ENCODE measurements at regions not wholly inside any gene's neighbourhood (a gene's known extent, or its start where the extent isn't known, plus 50 kb on each side); places are given as distances from the start of the nearest gene placed in this dataset.
"Not testable (repeated sequence)": the region's sequence is repeated elsewhere in the genome, so short reads cannot be mapped to it uniquely, and the experiment has no call there.

DNA sequence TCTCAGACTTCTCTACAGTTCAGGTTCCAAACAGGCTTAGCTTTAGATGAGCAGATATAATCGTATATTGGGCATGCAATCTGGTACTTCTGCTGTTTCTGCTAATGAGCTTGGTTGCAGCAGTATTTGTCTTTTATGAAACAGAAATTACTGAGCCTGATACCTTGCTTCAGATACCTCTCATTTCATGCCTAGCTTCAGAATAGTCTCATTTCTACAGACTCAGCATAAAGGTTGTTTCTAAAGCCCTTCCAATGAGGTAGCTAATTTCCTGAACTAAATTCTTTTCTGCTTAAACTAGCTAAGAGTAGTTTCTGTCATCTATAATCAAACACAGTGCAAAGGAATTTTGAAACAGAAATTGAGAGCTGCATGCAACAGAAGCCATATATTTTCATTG, 275.0 kb upstream of the KITLG start:
- DNase-seq (ENCODE audit: low spot score), result no peak
- H3K27me3 Mint-ChIP-seq (ENCODE audit: insufficient read depth, low read depth), result no peaks in the 10 kb centered on the region
- no peak overlapping the region for H2AFZ ChIP-seq (replicated peaks)
- H3K9me3 Mint-ChIP-seq, result peaks cover 3% of the 10 kb centered on the region
- no peaks in the 10 kb centered on the region for H3K79me2 ChIP-seq (ENCODE audit: low read depth)
- H3K27ac Mint-ChIP-seq, result no peak overlapping the region
- H3K4me3 Mint-ChIP-seq, result no peak overlapping the region
- no peaks in the 10 kb centered on the region for H3K4me1 Mint-ChIP-seq
- TF ChIP-seq, protein P1, sequence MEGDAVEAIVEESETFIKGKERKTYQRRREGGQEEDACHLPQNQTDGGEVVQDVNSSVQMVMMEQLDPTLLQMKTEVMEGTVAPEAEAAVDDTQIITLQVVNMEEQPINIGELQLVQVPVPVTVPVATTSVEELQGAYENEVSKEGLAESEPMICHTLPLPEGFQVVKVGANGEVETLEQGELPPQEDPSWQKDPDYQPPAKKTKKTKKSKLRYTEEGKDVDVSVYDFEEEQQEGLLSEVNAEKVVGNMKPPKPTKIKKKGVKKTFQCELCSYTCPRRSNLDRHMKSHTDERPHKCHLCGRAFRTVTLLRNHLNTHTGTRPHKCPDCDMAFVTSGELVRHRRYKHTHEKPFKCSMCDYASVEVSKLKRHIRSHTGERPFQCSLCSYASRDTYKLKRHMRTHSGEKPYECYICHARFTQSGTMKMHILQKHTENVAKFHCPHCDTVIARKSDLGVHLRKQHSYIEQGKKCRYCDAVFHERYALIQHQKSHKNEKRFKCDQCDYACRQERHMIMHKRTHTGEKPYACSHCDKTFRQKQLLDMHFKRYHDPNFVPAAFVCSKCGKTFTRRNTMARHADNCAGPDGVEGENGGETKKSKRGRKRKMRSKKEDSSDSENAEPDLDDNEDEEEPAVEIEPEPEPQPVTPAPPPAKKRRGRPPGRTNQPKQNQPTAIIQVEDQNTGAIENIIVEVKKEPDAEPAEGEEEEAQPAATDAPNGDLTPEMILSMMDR (IDR thresholded peaks at IDR 0.05), result no peak
- TF ChIP-seq EZH2 (IDR thresholded peaks at IDR 0.05) (no peak), EZH2phosphoT487 (IDR thresholded peaks at IDR 0.05) (no peak)
- H3K9me3 ChIP-seq (ENCODE audit: low read depth), result no peaks in the 10 kb centered on the region
- no peaks in the 10 kb centered on the region for H3F3A ChIP-seq (ENCODE audit: low read depth)
- H3K36me3 Mint-ChIP-seq, result no peaks in the 10 kb centered on the region
- H3K27me3 ChIP-seq, result no peaks in the 10 kb centered on the region
- H3K27ac ChIP-seq, result no peak overlapping the region
- no peak overlapping the region for H3K4me2 ChIP-seq
- no peak overlapping the region for H3K4me3 ChIP-seq
- no peaks in the 10 kb centered on the region for H4K20me1 ChIP-seq (ENCODE audit: low read depth)
- H3K4me1 ChIP-seq, result no peaks in the 10 kb centered on the region
- no peak overlapping the region for H3K9ac ChIP-seq
- H3K36me3 ChIP-seq, result no peaks in the 10 kb centered on the region

DNA sequence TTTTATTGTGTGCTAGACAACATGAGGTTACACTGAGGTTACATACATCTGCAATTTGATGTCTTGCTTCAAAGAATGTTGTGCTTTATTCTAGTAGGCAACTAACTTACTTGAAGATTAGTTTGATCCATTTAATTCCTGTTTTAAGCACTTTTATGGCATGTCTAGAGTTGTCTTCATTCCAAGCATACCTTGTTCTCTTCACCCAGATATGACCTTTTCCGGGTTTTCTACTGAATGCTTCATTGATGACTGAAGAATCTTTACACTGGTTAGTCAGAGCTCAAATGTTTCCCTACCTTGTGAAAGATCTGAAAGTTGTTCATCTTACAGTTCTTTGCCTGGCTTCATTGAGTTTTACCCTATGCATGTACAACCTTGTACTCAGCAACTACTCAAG, 274.0 kb upstream of the KITLG start:
- DNase-seq (ENCODE audit: low spot score), result no peak
- H3K4me2 ChIP-seq, result no peak overlapping the region
- H3F3A ChIP-seq (ENCODE audit: low read depth), result no peaks in the 10 kb centered on the region
- TF ChIP-seq EZH2phosphoT487 (IDR thresholded peaks at IDR 0.05), result no peak
- TF ChIP-seq, protein P1 (IDR thresholded peaks at IDR 0.05), result no peak
- TF ChIP-seq EZH2 (IDR thresholded peaks at IDR 0.05), result no peak
- no peak overlapping the region for H3K9ac ChIP-seq
- no peaks in the 10 kb centered on the region for H3K27me3 ChIP-seq
- H3K4me3 ChIP-seq, result no peak overlapping the region
- peaks cover 9% of the 10 kb centered on the region for H3K9me3 Mint-ChIP-seq
- no peak overlapping the region for H2AFZ ChIP-seq (replicated peaks)
- H3K9me3 ChIP-seq (ENCODE audit: low read depth), result no peaks in the 10 kb centered on the region
- no peaks in the 10 kb centered on the region for H3K4me1 Mint-ChIP-seq
- H4K20me1 ChIP-seq (ENCODE audit: low read depth), result no peaks in the 10 kb centered on the region
- H3K36me3 Mint-ChIP-seq, result no peaks in the 10 kb centered on the region
- no peak overlapping the region for H3K27ac Mint-ChIP-seq
- H3K27me3 Mint-ChIP-seq (ENCODE audit: insufficient read depth, low read depth), result no peaks in the 10 kb centered on the region
- no peak overlapping the region for H3K27ac ChIP-seq
- H3K4me3 Mint-ChIP-seq, result no peak overlapping the region
- no peaks in the 10 kb centered on the region for H3K4me1 ChIP-seq
- H3K36me3 ChIP-seq, result no peaks in the 10 kb centered on the region
- no peaks in the 10 kb centered on the region for H3K79me2 ChIP-seq (ENCODE audit: low read depth)

DNA sequence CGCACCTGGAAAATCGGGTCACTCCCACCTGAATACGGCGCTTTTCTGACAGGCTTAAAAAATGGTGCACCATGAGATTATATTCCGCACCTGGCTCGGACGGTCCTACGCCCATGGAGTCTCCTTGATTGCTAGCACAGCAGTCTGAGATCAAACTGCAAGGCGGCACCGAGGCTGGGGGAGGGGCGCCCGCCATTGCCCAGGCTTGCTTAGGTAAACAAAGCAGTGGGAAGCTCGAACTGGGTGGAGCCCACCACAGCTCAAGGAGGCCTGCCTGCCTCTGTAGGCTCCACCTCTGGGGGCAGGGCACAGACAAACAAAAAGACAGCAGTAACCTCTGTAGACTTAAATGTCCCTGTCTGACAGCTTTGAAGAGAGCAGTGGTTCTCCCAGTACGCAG, 267.0 kb upstream of the KITLG start:
- not testable (repeated sequence) for H3K4me3 ChIP-seq; H3K4me3 Mint-ChIP-seq; H3K27ac Mint-ChIP-seq; H3K36me3 Mint-ChIP-seq; H3K36me3 ChIP-seq; H3K9me3 ChIP-seq (ENCODE audit: low read depth); H3K4me2 ChIP-seq; H3K27ac ChIP-seq; H3K4me1 ChIP-seq; H3F3A ChIP-seq (ENCODE audit: low read depth); H3K4me1 Mint-ChIP-seq; H4K20me1 ChIP-seq (ENCODE audit: low read depth); H3K79me2 ChIP-seq (ENCODE audit: low read depth); H2AFZ ChIP-seq (replicated peaks); H3K9ac ChIP-seq; H3K27me3 Mint-ChIP-seq (ENCODE audit: insufficient read depth, low read depth); DNase-seq (ENCODE audit: low spot score); H3K27me3 ChIP-seq
- peaks cover 12% of the 10 kb centered on the region for H3K9me3 Mint-ChIP-seq

DNA sequence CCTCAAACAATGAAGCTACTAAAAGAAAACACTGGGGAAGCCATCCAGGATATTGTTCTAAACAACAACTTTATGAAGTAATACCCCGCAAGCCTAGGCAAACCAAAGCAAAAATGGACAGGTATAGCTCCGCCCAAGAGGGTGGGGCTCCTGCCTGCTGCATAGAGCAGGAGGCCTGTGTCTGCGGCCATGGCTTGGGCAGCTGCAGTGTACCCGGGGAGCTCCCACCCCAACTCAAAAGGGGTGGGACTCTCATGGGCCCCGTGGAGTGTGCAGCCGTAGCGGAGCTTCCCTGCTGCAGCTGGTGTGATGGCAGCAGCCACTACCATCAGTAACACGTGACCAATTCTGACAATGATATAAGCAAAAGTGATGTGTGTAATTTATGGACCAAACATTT, 264.2 kb upstream of the KITLG start:
- H4K20me1 ChIP-seq (ENCODE audit: low read depth), result no peaks in the 10 kb centered on the region
- no peak overlapping the region for H3K4me3 Mint-ChIP-seq

More for the DNA sequence above, 264.2 kb upstream of the KITLG start:
- Mint-ChIP-seq H3K9me3 (peaks cover 10% of the 10 kb centered on the region), H3K36me3 (no peaks in the 10 kb centered on the region), H3K27ac (no peak overlapping the region), H3K4me1 (no peaks in the 10 kb centered on the region), H3K27me3 (ENCODE audit: insufficient read depth, low read depth) (peaks cover 3% of the 10 kb centered on the region)
- Histone ChIP-seq H2AFZ (replicated peaks) (peak overlapping the region; percentile 45), H3K4me3 (no peak overlapping the region), H3K36me3 (no peaks in the 10 kb centered on the region), H3K9ac (no peak overlapping the region), H3K27me3 (no peaks in the 10 kb centered on the region), H3K4me1 (no peaks in the 10 kb centered on the region), H3K27ac (no peak overlapping the region), H3K9me3 (ENCODE audit: low read depth) (no peaks in the 10 kb centered on the region), H3K79me2 (ENCODE audit: low read depth) (no peaks in the 10 kb centered on the region), H3K4me2 (no peak overlapping the region), H3F3A (ENCODE audit: low read depth) (no peaks in the 10 kb centered on the region)
- no peak for DNase-seq (ENCODE audit: low spot score)
- TF ChIP-seq, protein P1 (IDR thresholded peaks at IDR 0.05), result no peak
- no peak for TF ChIP-seq EZH2phosphoT487 (IDR thresholded peaks at IDR 0.05)
- no peak for TF ChIP-seq EZH2 (IDR thresholded peaks at IDR 0.05)
